ENCODE measurements at regions not wholly inside any gene's neighbourhood (a gene's known extent, or its start where the extent isn't known, plus 50 kb on each side); places are given as distances from the start of the nearest gene placed in this dataset.

DNA sequence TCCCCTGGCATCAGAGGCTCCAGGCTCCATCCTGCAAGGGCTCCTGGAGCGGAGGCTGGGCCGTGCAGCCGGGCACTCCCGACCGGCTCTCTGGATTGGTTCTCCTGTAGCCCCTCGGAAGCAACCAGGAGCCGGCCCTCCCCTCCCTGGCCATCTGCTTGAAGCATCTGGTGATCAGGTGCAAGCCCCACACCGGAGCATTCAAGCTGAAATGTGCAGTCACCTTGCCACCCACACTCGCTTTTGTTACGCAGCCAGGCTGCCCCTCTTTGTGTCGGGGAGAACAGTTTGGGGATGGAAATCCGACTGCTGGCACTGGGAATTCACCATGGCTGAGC, 258.8 kb downstream of the ZNF536 start:
- Histone ChIP-seq H3K27me3 (no peaks in the 10 kb centered on the region), H3K9me3 (no peaks in the 10 kb centered on the region), H3K27ac (no peak overlapping the region), H3K36me3 (no peaks in the 10 kb centered on the region), H3K4me1 (no peaks in the 10 kb centered on the region), H3K4me3 (no peak overlapping the region)
- DNase-seq (ENCODE audit: low spot score in 2 of 2): no peak
- TF ChIP-seq CTCF (IDR thresholded peaks at IDR 0.05): no peak
- intact Hi-C loops (cut with DNase I): no loop called here

GRCh38 chr19:30630289-30631032, 258.3 kb downstream of the ZNF536 start:
- TF ChIP-seq CTCF (IDR thresholded peaks at IDR 0.05): no peak
- intact Hi-C loops (cut with DNase I): no loop called here
- Histone ChIP-seq H3K36me3 (no peaks in the 10 kb centered on the region), H3K27ac (no peak overlapping the region), H3K9me3 (no peaks in the 10 kb centered on the region), H3K27me3 (no peaks in the 10 kb centered on the region), H3K4me1 (no peaks in the 10 kb centered on the region), H3K4me3 (no peak overlapping the region)
- no peak for DNase-seq (ENCODE audit: low spot score in 2 of 2)

GRCh38 chr19:30629086-30629485, 256.9 kb downstream of the ZNF536 start:
- no peak for DNase-seq (ENCODE audit: low spot score in 2 of 2)
- no peaks in the 10 kb centered on the region for H3K4me1 ChIP-seq
- intact Hi-C loops (cut with DNase I): no loop called here
- H3K36me3 ChIP-seq: no peaks in the 10 kb centered on the region
- no peak overlapping the region for H3K4me3 ChIP-seq
- no peak overlapping the region for H3K27ac ChIP-seq
- TF ChIP-seq CTCF (IDR thresholded peaks at IDR 0.05): no peak
- H3K9me3 ChIP-seq: peaks cover 0 to under 1% of the 10 kb centered on the region in 2 donors
- H3K27me3 ChIP-seq: no peaks in the 10 kb centered on the region

GRCh38 chr19:30626626-30626966, 254.4 kb downstream of the ZNF536 start:
- Histone ChIP-seq H3K4me3 (no peak overlapping the region), H3K4me1 (no peaks in the 10 kb centered on the region), H3K27ac (no peak overlapping the region), H3K36me3 (no peaks in the 10 kb centered on the region), H3K9me3 (peaks cover 0 to 7% of the 10 kb centered on the region in 2 donors), H3K27me3 (no peaks in the 10 kb centered on the region)
- TF ChIP-seq CTCF (IDR thresholded peaks at IDR 0.05): no peak
- no peak for DNase-seq (ENCODE audit: low spot score in 2 of 2)
- intact Hi-C loops (cut with DNase I): no loop called here

GRCh38 chr19:30625947-30626625, 253.9 kb downstream of the ZNF536 start:
- TF ChIP-seq CTCF (IDR thresholded peaks at IDR 0.05): no peak
- Histone ChIP-seq H3K27ac (no peak overlapping the region), H3K27me3 (no peaks in the 10 kb centered on the region), H3K36me3 (no peaks in the 10 kb centered on the region), H3K4me3 (no peak overlapping the region), H3K4me1 (no peaks in the 10 kb centered on the region), H3K9me3 (peaks cover 0 to 7% of the 10 kb centered on the region in 2 donors)
- DNase-seq (ENCODE audit: low spot score in 2 of 2): no peak
- intact Hi-C loops (cut with DNase I): no loop called here

Measured in ascending aorta (tissue), 2 donors.